Astrocyte (in vitro differentiated cells and primary cell): ENCODE measurements at regions not wholly inside any gene's neighbourhood (a gene's known extent, or its start where the extent isn't known, plus 50 kb on each side); places are given as distances from the start of the nearest gene placed in this dataset.

ENCODE experiments used
- CTCF ChIP-seq: IDR thresholded peaks from 2 replicates; pipeline ENCODE4 v1.5.1; 2011; ENCODE audit warnings: low read depth, mild to moderate bottlenecking, inconsistent platforms, low read length, moderate library complexity; ENCODE audit not compliant: insufficient read depth
- EZH2 ChIP-seq: IDR thresholded peaks from 2 replicates; pipeline ENCODE4 v1.6.1; 2012; ENCODE audit warnings: mild to moderate bottlenecking, low read length, inconsistent platforms; ENCODE audit not compliant: insufficient read depth

DNA sequence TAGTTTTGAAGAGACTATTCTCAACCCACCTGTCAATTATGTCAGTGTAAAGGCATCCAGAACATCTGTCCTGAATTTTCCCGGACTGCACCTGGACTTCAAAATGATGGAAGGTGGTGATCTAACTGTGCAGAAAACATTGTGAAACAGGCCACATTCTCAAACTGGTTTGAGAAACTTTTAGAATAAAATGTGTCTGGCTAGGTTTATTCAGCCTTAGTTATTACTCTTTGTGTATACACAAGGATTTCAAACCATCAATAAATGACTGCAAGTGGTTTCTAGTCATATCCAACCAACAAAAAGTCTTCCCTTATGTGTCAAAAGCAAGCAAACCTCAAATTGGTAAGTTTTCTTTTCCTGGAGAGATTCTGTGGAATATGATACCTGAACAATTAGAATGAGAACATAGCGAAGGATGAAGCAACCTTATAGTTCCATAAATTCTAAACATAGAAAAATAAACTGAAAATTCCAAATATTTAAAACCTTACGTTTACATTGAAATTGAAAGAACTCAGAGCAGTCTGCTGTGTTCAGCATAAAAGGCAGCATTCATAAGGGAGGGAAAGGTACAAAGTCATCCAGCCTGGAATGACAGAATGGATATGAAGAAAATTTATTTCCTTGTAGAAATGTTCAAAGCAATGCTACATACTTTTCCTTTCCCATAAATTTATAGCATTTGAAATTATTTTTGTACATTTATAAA, 306.6 kb upstream of the TGFBR2 start:
- TF ChIP-seq CTCF (no peak), EZH2 (no peak)
